ENCODE measurements at regions not wholly inside any gene's neighbourhood (a gene's known extent, or its start where the extent isn't known, plus 50 kb on each side); places are given as distances from the start of the nearest gene placed in this dataset.
A peak's percentile ranks its signal among the peaks of the same experiment; 100 is the strongest.

DNA sequence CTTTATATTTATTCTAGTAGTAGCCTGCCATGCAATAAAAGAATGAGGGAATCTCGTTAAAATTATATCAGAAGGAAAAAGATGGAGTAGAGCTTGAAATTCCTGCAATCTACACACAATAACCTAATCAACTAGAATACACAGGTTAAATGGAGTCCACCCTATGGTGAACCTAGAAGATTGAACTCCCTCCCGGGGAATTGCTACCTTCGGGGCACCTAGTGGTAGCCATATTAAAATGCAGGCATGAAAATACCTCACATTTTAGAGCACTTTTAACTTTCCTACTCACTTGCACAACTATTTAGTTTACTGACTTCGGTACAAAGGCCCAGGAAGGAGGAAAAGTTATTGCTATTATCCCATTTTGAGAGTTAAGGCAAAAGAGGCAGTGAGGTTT, 174.5 kb downstream of the SS18 start:
- Histone ChIP-seq H3K36me3 (ENCODE audit: control insufficient read depth, insufficient read depth, low read length) (no peaks in the 10 kb centered on the region), H3K27me3 (ENCODE audit: control insufficient read depth, insufficient read depth, low read length) (no peaks in the 10 kb centered on the region), H3K4me3 (ENCODE audit: low read length) (no peak overlapping the region), H3K4me1 (ENCODE audit: control insufficient read depth, insufficient read depth, low read length) (no peaks in the 10 kb centered on the region), H3K27ac (ENCODE audit: low read length) (no peak overlapping the region), H3K9me3 (ENCODE audit: control insufficient read depth, insufficient read depth, low read length) (no peaks in the 10 kb centered on the region)
- DNase-seq (no peak), ATAC-seq (no peak)
- no peak overlapping the region for H3K27ac Mint-ChIP-seq
- no peak overlapping the region for H3K4me3 Mint-ChIP-seq
- peaks cover 0 to 6% of the 10 kb centered on the region in 2 donors for H3K27me3 Mint-ChIP-seq (ENCODE audit: low read depth in 2 of 2)
- no peaks in the 10 kb centered on the region for H3K36me3 Mint-ChIP-seq
- intact Hi-C loops (cut with micrococcal nuclease): no loop called here
- 92% methylated on average over 2 of the region's 4 CpGs for WGBS (ENCODE audit: insufficient coverage)
- TF ChIP-seq CTCF (IDR thresholded peaks at IDR 0.05): no peak
- no peaks in the 10 kb centered on the region for H3K4me1 Mint-ChIP-seq
- no peaks in the 10 kb centered on the region for H3K9me3 Mint-ChIP-seq

- intact Hi-C loops (cut with micrococcal nuclease): loop anchor here (5.0 kb wide), 1 partner anchor 337 kb away; no protein-coding TSS in a partner anchor
- H3K36me3 ChIP-seq (ENCODE audit: control insufficient read depth, insufficient read depth, low read length): no peaks in the 10 kb centered on the region
- Mint-ChIP-seq H3K4me1 (peaks cover 0 to 5% of the 10 kb centered on the region in 2 donors), H3K27ac (no peak overlapping the region), H3K4me3 (no peak overlapping the region), H3K27me3 (ENCODE audit: low read depth in 2 of 2) (peaks cover 0 to 16% of the 10 kb centered on the region in 2 donors), H3K9me3 (no peaks in the 10 kb centered on the region), H3K36me3 (no peaks in the 10 kb centered on the region)
- H3K9me3 ChIP-seq (ENCODE audit: control insufficient read depth, insufficient read depth, low read length): no peaks in the 10 kb centered on the region
- 77% methylated on average over 1 of the region's 2 CpGs for WGBS (ENCODE audit: insufficient coverage)
- H3K27me3 ChIP-seq (ENCODE audit: control insufficient read depth, insufficient read depth, low read length): no peaks in the 10 kb centered on the region
- H3K27ac ChIP-seq (ENCODE audit: low read length): no peak overlapping the region
- DNase-seq (no peak), ATAC-seq (no peak)
- no peak overlapping the region for H3K4me3 ChIP-seq (ENCODE audit: low read length)
- no peaks in the 10 kb centered on the region for H3K4me1 ChIP-seq (ENCODE audit: control insufficient read depth, insufficient read depth, low read length)
- TF ChIP-seq CTCF (IDR thresholded peaks at IDR 0.05): no peak
Observed at GRCh38 chr18:25898965-25899364, 191.4 kb downstream of the SS18 start.

- Histone ChIP-seq H3K9me3 (ENCODE audit: control insufficient read depth, insufficient read depth, low read length) (no peaks in the 10 kb centered on the region), H3K4me1 (ENCODE audit: control insufficient read depth, insufficient read depth, low read length) (no peaks in the 10 kb centered on the region), H3K27me3 (ENCODE audit: control insufficient read depth, insufficient read depth, low read length) (no peaks in the 10 kb centered on the region), H3K27ac (ENCODE audit: low read length) (no peak overlapping the region), H3K4me3 (ENCODE audit: low read length) (no peak overlapping the region), H3K36me3 (ENCODE audit: control insufficient read depth, insufficient read depth, low read length) (no peaks in the 10 kb centered on the region)
- H3K36me3 Mint-ChIP-seq: no peaks in the 10 kb centered on the region
- no peak for TF ChIP-seq CTCF (IDR thresholded peaks at IDR 0.05)
- ATAC-seq: no peak
- WGBS (ENCODE audit: insufficient coverage): 61% methylated on average over 3 of the region's 4 CpGs
- peaks cover 0 to 16% of the 10 kb centered on the region in 2 donors for H3K27me3 Mint-ChIP-seq (ENCODE audit: low read depth in 2 of 2)
- no peaks in the 10 kb centered on the region for H3K9me3 Mint-ChIP-seq
- no peak overlapping the region for H3K27ac Mint-ChIP-seq
- peaks cover 0 to 5% of the 10 kb centered on the region in 2 donors for H3K4me1 Mint-ChIP-seq
- DNase-seq: no peak
- H3K4me3 Mint-ChIP-seq: no peak overlapping the region
- intact Hi-C loops (cut with micrococcal nuclease): loop anchor here (5.0 kb wide), 1 partner anchor 335 kb away; no protein-coding TSS in a partner anchor
Observed at GRCh38 chr18:25896956-25897355, 193.5 kb downstream of the SS18 start.

DNA sequence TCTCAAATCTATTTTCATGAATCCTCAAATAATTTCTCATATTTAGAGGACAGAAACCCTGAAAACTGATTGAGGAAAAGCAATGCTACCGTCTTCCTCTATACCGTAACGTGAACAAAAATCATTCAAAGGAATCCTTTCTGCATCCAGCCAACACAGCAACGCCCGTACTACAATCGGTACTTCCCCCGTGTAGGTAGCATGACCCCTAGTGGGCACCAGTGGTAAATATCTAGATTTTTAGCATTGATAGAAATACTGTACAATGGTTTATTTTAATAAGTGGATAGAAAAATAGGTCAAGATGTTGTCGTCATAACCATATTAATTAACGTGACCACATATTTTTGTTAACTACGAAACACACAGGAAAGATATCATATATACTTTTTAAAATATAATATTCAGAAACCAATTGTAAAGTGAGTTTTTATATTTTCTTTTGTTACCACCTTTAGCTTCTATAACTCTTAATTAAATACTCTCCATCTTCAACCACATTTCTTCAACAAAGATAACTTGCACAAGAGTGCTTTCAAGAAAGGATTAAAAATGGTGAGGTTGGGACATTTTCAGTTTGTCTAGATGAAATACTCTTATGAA, 194.1 kb downstream of the SS18 start:
- no peaks in the 10 kb centered on the region for H3K4me1 ChIP-seq (ENCODE audit: control insufficient read depth, insufficient read depth, low read length)
- ATAC-seq: peak in 2 of 3 donors; percentile 59 to 87
- intact Hi-C loops (cut with micrococcal nuclease): loop anchor here (5.0 kb wide), 1 partner anchor 334 kb away; no protein-coding TSS in a partner anchor
- Mint-ChIP-seq H3K27me3 (ENCODE audit: low read depth in 2 of 2) (peaks cover 0 to 16% of the 10 kb centered on the region in 2 donors), H3K4me1 (peaks cover 0 to 5% of the 10 kb centered on the region in 2 donors), H3K9me3 (no peaks in the 10 kb centered on the region), H3K27ac (no peak overlapping the region), H3K4me3 (no peak overlapping the region), H3K36me3 (no peaks in the 10 kb centered on the region)
- peak in 1 of 2 donors; percentile 44 for DNase-seq
- H3K9me3 ChIP-seq (ENCODE audit: control insufficient read depth, insufficient read depth, low read length): no peaks in the 10 kb centered on the region
- 18% methylated on average over 7 of the region's 10 CpGs for WGBS (ENCODE audit: insufficient coverage)
- no peaks in the 10 kb centered on the region for H3K36me3 ChIP-seq (ENCODE audit: control insufficient read depth, insufficient read depth, low read length)
- no peaks in the 10 kb centered on the region for H3K27me3 ChIP-seq (ENCODE audit: control insufficient read depth, insufficient read depth, low read length)
- no peak overlapping the region for H3K4me3 ChIP-seq (ENCODE audit: low read length)
- no peak overlapping the region for H3K27ac ChIP-seq (ENCODE audit: low read length)
- peak; percentile 74 for TF ChIP-seq CTCF (IDR thresholded peaks at IDR 0.05)

Measured in natural killer cell (primary cell).